HG03060 (cell line): ENCODE measurements at regions not wholly inside any gene's neighbourhood (a gene's known extent, or its start where the extent isn't known, plus 50 kb on each side); places are given as distances from the start of the nearest gene placed in this dataset.
"Not testable (repeated sequence)": the region's sequence is repeated elsewhere in the genome, so short reads cannot be mapped to it uniquely, and the experiment has no call there.

Experiments
- ATAC-seq: cut with Tn5 transposase; IDR thresholded peaks from one replicate; pipeline ENCODE4 v1.9.1; 2021; ENCODE audit warnings: low read depth, moderate number of reproducible peaks; ENCODE audit not compliant: unreplicated experiment

GRCh38 chr3:8110966-8111798 lies 390.4 kb upstream of the LMCD1 start:
- ATAC-seq = peak; percentile 97

- ATAC-seq = no peak
Measured at GRCh38 chr3:8112587-8112986, 389.0 kb upstream of the LMCD1 start.

- no peak for ATAC-seq
Measured at GRCh38 chr3:8113626-8114025, 388.0 kb upstream of the LMCD1 start.

GRCh38 chr3:8128686-8129085 lies 372.9 kb upstream of the LMCD1 start:
- ATAC-seq = no peak

GRCh38 chr3:8136553-8136952 lies 365.1 kb upstream of the LMCD1 start:
- no peak for ATAC-seq

- no peak for ATAC-seq
Measured at GRCh38 chr3:8143186-8143585, 358.4 kb upstream of the LMCD1 start.

GRCh38 chr3:8145661-8146060 lies 356.0 kb upstream of the LMCD1 start:
- ATAC-seq = no peak

GRCh38 chr3:8147711-8148110 lies 353.9 kb upstream of the LMCD1 start:
- no peak for ATAC-seq

- no peak for ATAC-seq
Measured at GRCh38 chr3:8152821-8153418, 348.7 kb upstream of the LMCD1 start.

- no peak for ATAC-seq
Measured at GRCh38 chr3:8153800-8154199, 347.8 kb upstream of the LMCD1 start.

GRCh38 chr3:8154617-8155016 lies 347.0 kb upstream of the LMCD1 start:
- ATAC-seq = no peak

GRCh38 chr3:8156138-8156537 lies 345.5 kb upstream of the LMCD1 start:
- ATAC-seq = no peak

- no peak for ATAC-seq
Measured at GRCh38 chr3:8156831-8157230, 344.8 kb upstream of the LMCD1 start.

- no peak for ATAC-seq
Measured at GRCh38 chr3:8157640-8158039, 344.0 kb upstream of the LMCD1 start.

- ATAC-seq = no peak
Measured at GRCh38 chr3:8164145-8164544, 337.5 kb upstream of the LMCD1 start.

GRCh38 chr3:8166014-8166413 lies 335.6 kb upstream of the LMCD1 start:
- no peak for ATAC-seq

- no peak for ATAC-seq
Measured at GRCh38 chr3:8170971-8171508, 330.6 kb upstream of the LMCD1 start.

- ATAC-seq = no peak
Measured at GRCh38 chr3:8173892-8174291, 327.7 kb upstream of the LMCD1 start.

- not testable (repeated sequence) for ATAC-seq
Measured at GRCh38 chr3:8176759-8177483, 324.7 kb upstream of the LMCD1 start.

- not testable (repeated sequence) for ATAC-seq
Measured at GRCh38 chr3:8178516-8178915, 323.1 kb upstream of the LMCD1 start.

GRCh38 chr3:8182904-8183303 lies 318.7 kb upstream of the LMCD1 start:
- ATAC-seq = no peak
